Mucosa of stomach (tissue), 1 donor: ENCODE measurements at regions not wholly inside any gene's neighbourhood (a gene's known extent, or its start where the extent isn't known, plus 50 kb on each side); places are given as distances from the start of the nearest gene placed in this dataset.
"Not testable (repeated sequence)": the region's sequence is repeated elsewhere in the genome, so short reads cannot be mapped to it uniquely, and the experiment has no call there.

ENCODE experiments used
- H3K27me3 ChIP-seq: one replicate; pipeline ENCODE4 v1.7.0; 2013; ENCODE audit warnings: mild to moderate bottlenecking, low read length; ENCODE audit not compliant: control insufficient read depth, insufficient read depth
- H3K36me3 ChIP-seq: one replicate; pipeline ENCODE4 v1.7.0; 2013; ENCODE audit warnings: low read length; ENCODE audit not compliant: control insufficient read depth, insufficient read depth
- H3K4me1 ChIP-seq: one replicate; pipeline ENCODE4 v1.7.0; 2013; ENCODE audit warnings: mild to moderate bottlenecking, low read length; ENCODE audit not compliant: control insufficient read depth, insufficient read depth
- H3K4me3 ChIP-seq: one replicate; pipeline ENCODE4 v1.7.0; 2013; ENCODE audit warnings: low read length
- H3K9ac ChIP-seq: one replicate; pipeline ENCODE4 v1.7.0; 2013; ENCODE audit warnings: mild to moderate bottlenecking, low read length, moderate library complexity
- H3K9me3 ChIP-seq: one replicate; pipeline ENCODE4 v1.7.0; 2013; ENCODE audit warnings: mild to moderate bottlenecking, low read length, moderate library complexity; ENCODE audit not compliant: control insufficient read depth
- donor health status: Pancreatic carcinoma.

DNA sequence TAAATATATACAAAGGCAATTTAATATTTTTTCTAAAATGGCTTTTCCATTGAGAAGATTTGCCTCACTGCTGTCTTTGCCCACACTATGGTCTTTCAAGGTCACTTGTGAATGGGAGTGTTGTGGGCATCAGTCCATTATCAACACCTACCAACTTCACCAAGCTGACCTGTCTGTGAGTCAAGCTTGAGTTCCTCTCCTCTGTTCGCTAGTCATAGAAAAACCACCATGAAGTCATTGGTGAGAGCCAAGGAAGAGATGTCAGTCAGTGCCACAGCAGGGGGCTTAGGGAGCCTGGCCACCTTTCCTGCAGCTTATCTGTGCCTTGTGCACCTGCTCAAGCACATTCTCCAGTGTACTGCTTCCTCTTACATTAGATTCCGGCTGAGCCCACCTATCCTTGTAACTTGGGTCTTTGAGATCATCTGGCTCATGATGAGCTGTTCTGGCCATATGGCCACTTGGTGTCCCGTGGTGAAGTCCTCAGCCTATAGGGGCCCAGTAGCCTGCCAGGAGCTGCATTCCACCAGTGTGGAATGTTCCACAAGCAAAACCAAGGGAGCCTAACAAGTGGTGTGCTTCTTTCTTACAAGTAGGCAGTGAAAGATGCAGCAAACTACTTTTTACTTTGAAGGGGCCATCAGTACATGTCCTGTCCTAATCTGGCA is 80.8 kb upstream of the C12orf71 start:
- no peaks in the 10 kb centered on the region for H3K4me1 ChIP-seq
- no peak overlapping the region for H3K4me3 ChIP-seq
- no peak overlapping the region for H3K9ac ChIP-seq
- H3K36me3 ChIP-seq = no peaks in the 10 kb centered on the region
- H3K27me3 ChIP-seq = no peaks in the 10 kb centered on the region
- H3K9me3 ChIP-seq = no peaks in the 10 kb centered on the region

GRCh38 chr12:27163894-27164293 is 80.2 kb upstream of the STK38L start:
- Histone ChIP-seq H3K4me3 (no peak overlapping the region), H3K27me3 (no peaks in the 10 kb centered on the region), H3K9me3 (no peaks in the 10 kb centered on the region), H3K4me1 (no peaks in the 10 kb centered on the region), H3K9ac (no peak overlapping the region), H3K36me3 (no peaks in the 10 kb centered on the region)

- Histone ChIP-seq H3K27me3 (no peaks in the 10 kb centered on the region), H3K36me3 (no peaks in the 10 kb centered on the region), H3K4me3 (no peak overlapping the region), H3K4me1 (no peaks in the 10 kb centered on the region), H3K9ac (no peak overlapping the region), H3K9me3 (no peaks in the 10 kb centered on the region)
Observed at GRCh38 chr12:27164330-27165040, 79.6 kb upstream of the STK38L start.

DNA sequence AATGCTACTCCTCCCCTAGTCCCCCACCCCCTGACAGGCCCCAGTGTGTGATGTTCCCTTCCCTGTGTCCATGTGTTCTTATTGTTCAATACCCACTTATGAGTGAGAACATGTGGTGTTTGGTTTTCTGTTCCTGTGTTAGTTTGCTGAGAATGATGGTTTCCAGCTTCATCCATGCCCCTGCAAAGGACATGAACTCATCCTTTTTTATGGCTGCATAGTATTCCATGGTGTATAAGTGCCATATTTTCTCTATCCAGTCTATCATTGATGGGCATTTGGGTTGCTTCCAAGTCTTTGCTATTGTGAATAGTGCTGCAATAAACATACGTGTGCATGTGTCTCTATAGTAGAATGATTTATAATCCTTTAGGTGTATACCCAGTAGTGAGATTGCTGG is 78.1 kb upstream of the STK38L start:
- not testable (repeated sequence) for H3K9ac ChIP-seq, H3K4me1 ChIP-seq, H3K9me3 ChIP-seq, H3K27me3 ChIP-seq, H3K4me3 ChIP-seq, H3K36me3 ChIP-seq

DNA sequence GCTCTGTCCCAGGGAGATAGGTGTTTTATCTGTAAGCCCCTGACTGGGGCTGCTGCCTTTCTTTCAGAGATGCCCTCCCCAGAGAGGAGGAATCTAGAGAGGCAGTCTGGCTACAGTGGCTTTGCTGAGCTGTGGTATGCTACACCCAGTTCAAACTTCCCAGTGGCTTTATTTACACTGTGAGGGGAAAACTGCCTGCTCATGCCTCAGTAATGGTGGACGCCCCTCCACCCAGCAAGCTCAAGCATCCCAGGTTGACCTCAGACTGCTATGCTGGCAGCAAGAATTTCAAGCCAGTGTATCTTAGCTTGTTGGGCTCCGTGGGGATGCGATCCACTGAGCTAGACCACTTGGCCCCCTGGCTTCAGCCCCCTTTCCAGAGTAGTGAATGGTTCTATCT is 72.6 kb upstream of the STK38L start:
- not testable (repeated sequence) for H3K4me3 ChIP-seq

DNA sequence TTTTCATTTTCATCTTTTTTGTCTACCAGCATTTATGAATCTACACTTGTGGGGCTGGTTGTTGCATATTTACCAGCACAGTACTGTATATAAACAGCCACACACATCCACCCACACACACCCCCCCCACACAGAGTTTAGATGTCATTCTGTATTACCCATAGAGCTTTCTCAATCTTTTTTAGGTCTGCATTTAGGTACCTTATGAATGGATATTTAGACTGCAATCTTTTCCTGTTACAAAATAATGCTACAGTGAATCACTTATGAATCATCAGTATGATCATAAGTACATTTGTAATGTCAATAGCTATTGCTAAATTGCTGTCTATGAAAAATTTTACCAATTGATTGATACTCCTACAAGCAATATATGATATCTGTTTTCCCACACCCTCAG is 67.3 kb upstream of the STK38L start:
- no peak overlapping the region for H3K4me3 ChIP-seq

More for the DNA sequence above, 72.6 kb upstream of the STK38L start:
- H3K9ac ChIP-seq, H3K9me3 ChIP-seq, H3K4me1 ChIP-seq, H3K27me3 ChIP-seq, H3K36me3 ChIP-seq: not testable (repeated sequence)

DNA sequence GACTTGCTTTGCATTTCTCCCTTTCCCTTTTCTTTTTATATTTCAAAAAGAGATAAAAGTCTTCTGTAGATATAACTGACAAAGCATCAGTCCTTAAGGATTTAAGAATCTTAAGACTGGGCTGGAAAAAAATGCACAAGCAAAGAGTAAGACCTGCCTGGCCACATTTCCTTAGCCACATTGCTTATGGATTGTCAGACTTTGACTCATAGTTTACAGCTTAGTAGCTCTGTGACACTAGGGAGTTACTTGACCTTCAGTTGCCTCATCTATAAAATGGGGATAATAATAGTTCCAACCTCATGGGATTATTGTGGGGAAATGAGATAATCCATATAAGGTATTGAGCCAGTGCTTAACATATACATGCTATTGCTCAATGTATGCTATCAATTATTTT is 66.4 kb upstream of the STK38L start:
- H3K36me3 ChIP-seq = no peaks in the 10 kb centered on the region
- no peak overlapping the region for H3K9ac ChIP-seq
- H3K4me1 ChIP-seq = peaks cover 14% of the 10 kb centered on the region
- H3K9me3 ChIP-seq = no peaks in the 10 kb centered on the region
- no peaks in the 10 kb centered on the region for H3K27me3 ChIP-seq
- H3K4me3 ChIP-seq = no peak overlapping the region

More for the DNA sequence above, 67.3 kb upstream of the STK38L start:
- Histone ChIP-seq H3K9ac (no peak overlapping the region), H3K9me3 (no peaks in the 10 kb centered on the region), H3K4me1 (peaks cover 14% of the 10 kb centered on the region), H3K27me3 (no peaks in the 10 kb centered on the region), H3K36me3 (no peaks in the 10 kb centered on the region)

GRCh38 chr12:27178255-27178654 is 65.8 kb upstream of the STK38L start:
- no peaks in the 10 kb centered on the region for H3K36me3 ChIP-seq
- H3K27me3 ChIP-seq = no peaks in the 10 kb centered on the region
- H3K9me3 ChIP-seq = no peaks in the 10 kb centered on the region
- no peak overlapping the region for H3K9ac ChIP-seq
- H3K4me1 ChIP-seq = peaks cover 14% of the 10 kb centered on the region
- no peak overlapping the region for H3K4me3 ChIP-seq

DNA sequence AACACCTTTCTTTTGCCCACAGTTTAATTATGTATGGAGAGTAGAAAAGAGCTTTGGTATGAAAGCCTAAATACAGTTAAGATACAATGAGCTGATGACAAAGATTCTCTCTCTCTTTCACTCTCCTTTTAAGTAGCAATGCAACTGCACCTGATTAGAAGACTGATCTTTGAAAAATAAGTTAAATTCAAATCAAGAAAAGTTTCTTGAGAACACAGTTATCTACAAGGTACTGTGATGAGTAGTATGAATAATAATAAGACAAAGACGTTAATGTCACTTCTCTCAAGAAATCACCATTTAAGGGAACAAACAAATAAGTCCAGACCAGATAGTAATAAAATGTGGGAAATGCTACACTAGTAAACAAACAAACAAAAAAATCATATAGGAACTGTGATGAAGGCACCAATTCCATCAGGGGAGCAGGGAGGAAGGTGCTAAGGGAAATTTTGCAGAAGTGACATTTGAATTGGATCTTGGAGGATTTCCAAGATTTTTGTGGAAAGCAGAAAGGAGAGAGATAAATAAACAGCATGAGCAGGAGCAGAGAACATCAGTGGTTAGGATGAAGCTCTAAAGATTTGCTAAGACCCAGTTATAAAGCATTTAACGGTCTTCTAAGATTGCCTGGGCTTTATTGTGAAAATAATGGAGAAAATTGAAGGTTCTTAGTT is 65.2 kb upstream of the STK38L start:
- no peaks in the 10 kb centered on the region for H3K9me3 ChIP-seq
- no peak overlapping the region for H3K9ac ChIP-seq
- H3K4me1 ChIP-seq = peaks cover 14% of the 10 kb centered on the region
- no peaks in the 10 kb centered on the region for H3K36me3 ChIP-seq
- H3K4me3 ChIP-seq = no peak overlapping the region
- no peaks in the 10 kb centered on the region for H3K27me3 ChIP-seq

- H3K4me1 ChIP-seq = peaks cover 14% of the 10 kb centered on the region
- no peak overlapping the region for H3K4me3 ChIP-seq
- no peaks in the 10 kb centered on the region for H3K9me3 ChIP-seq
- H3K36me3 ChIP-seq = no peaks in the 10 kb centered on the region
- H3K27me3 ChIP-seq = no peaks in the 10 kb centered on the region
- H3K9ac ChIP-seq = no peak overlapping the region
Observed at GRCh38 chr12:27179400-27180214, 64.5 kb upstream of the STK38L start.

DNA sequence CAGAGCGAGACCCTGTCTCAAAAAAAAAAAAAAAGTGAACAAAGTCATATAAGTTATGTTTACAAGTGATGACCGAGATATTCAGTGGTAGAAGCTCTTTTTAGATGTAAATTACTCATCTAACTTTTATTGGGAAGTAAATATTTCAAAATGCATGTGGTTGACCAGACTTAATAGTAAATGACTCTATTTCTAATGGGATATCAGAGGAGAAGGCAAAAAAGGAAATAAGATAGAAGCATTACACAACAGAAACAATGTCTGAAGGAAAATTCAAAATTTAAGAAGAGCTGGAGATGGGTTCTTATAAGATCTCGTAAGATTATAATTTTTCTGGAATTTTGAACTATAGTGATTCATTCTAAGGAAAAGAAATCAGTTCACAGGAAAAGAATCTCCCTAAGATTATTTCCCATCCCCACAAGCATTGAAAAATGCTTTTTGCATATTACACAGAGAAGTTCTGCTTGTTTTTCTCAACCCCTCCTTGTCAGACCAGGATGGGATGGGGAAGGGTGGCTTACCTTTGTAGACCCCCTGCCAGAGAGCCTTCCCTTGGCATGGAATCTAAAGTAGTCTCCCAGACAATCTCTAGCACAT is 63.1 kb upstream of the STK38L start:
- H3K4me3 ChIP-seq = no peak overlapping the region
- no peaks in the 10 kb centered on the region for H3K36me3 ChIP-seq
- H3K9me3 ChIP-seq = no peaks in the 10 kb centered on the region
- H3K4me1 ChIP-seq = peaks cover 24% of the 10 kb centered on the region
- H3K27me3 ChIP-seq = no peaks in the 10 kb centered on the region
- no peak overlapping the region for H3K9ac ChIP-seq
